Loucy (cell line): ENCODE measurements at regions not wholly inside any gene's neighbourhood (a gene's known extent, or its start where the extent isn't known, plus 50 kb on each side); places are given as distances from the start of the nearest gene placed in this dataset.
"Not testable (repeated sequence)": the region's sequence is repeated elsewhere in the genome, so short reads cannot be mapped to it uniquely, and the experiment has no call there.

Experiments
- CTCF ChIP-seq: fragments of 200-600 bp; sonication (generic); conservative IDR thresholded peaks from 2 replicates; pipeline ENCODE4 v1.5.1; 2014; ENCODE audit warnings: mild to moderate bottlenecking, antibody characterized with exemption, low read length
- EZH2phosphoT487 ChIP-seq: fragments of 200-600 bp; IDR thresholded peaks from 2 replicates; pipeline ENCODE4 v1.6.1; 2018; ENCODE audit warnings: antibody characterized with exemption, mild to moderate bottlenecking, moderate library complexity, borderline replicate concordance

DNA sequence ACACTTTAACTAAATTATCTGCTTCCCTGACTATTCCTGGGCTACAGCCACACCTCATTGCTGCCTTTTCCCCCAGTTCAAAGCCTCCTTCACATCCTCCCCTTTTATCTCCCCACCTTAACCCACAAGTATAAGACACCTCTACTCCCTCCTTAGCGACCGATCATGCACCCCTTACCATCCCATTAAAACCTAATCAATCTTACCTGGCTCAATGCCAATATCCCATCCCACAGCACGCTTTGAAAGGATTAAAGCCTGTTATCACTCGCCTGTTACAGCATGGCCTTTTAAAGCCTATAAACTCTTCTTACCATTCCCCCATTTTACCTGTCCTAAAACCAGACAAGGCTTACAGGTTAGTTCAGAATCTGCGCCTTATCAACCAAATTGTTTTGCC lies 246.6 kb downstream of the ZNF608 start:
- not testable (repeated sequence) for TF ChIP-seq EZH2phosphoT487, CTCF
